ENCODE measurements at regions not wholly inside any gene's neighbourhood (a gene's known extent, or its start where the extent isn't known, plus 50 kb on each side); places are given as distances from the start of the nearest gene placed in this dataset.
A peak's percentile ranks its signal among the peaks of the same experiment; 100 is the strongest.

- Histone ChIP-seq H3K36me3 (no peaks in the 10 kb centered on the region), H3K9me3 (no peaks in the 10 kb centered on the region), H3K4me1 (no peaks in the 10 kb centered on the region), H3K27ac (no peak overlapping the region), H3K27me3 (no peaks in the 10 kb centered on the region), H3K4me3 (no peak overlapping the region)
- no peak for DNase-seq (ENCODE audit: low spot score in 2 of 2)
- WGBS, 2 donors, result 26 to 35% methylated on average over 7 of the region's 7 CpGs
- TF ChIP-seq POLR2A (IDR thresholded peaks at IDR 0.05) (no peak), CTCF (IDR thresholded peaks at IDR 0.05) (no peak), EP300 (IDR thresholded peaks at IDR 0.05) (no peak)
Measured at GRCh38 chr4:10917566-10917965, 233.0 kb upstream of the CLNK start.

DNA sequence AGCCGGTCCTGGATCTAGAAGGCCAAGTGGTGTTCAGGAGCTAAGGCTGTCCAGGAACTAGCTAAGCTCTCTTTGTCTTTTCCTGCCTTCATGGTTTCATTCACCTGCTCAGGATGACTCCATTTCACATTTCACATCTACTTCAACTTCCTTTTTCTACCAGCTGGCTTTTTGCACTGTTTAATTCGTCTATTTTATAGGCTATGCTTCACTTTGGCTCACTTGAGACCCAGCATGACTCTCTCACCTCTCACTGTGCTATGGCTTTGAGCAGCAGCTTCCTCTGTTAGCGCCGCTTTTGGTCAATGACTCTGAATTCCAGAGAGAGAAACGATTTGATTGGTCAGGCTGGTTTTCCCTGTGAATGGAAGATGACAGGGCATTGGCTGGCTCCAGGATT, 213.5 kb upstream of the CLNK start:
- TF ChIP-seq CTCF (IDR thresholded peaks at IDR 0.05) (no peak), POLR2A (IDR thresholded peaks at IDR 0.05) (no peak), EP300 (IDR thresholded peaks at IDR 0.05) (no peak)
- H3K27ac ChIP-seq, result no peak overlapping the region
- WGBS, 2 donors, result 93 to 95% methylated on average over 5 of the region's 5 CpGs
- no peaks in the 10 kb centered on the region for H3K4me1 ChIP-seq
- no peaks in the 10 kb centered on the region for H3K9me3 ChIP-seq
- no peak for DNase-seq (ENCODE audit: low spot score in 2 of 2)
- no peaks in the 10 kb centered on the region for H3K36me3 ChIP-seq
- no peak overlapping the region for H3K4me3 ChIP-seq
- H3K27me3 ChIP-seq, result no peaks in the 10 kb centered on the region

- no peaks in the 10 kb centered on the region for H3K36me3 ChIP-seq
- TF ChIP-seq EP300 (IDR thresholded peaks at IDR 0.05) (no peak), CTCF (IDR thresholded peaks at IDR 0.05) (no peak), POLR2A (IDR thresholded peaks at IDR 0.05) (no peak)
- H3K9me3 ChIP-seq, result no peaks in the 10 kb centered on the region
- H3K4me3 ChIP-seq, result no peak overlapping the region
- no peak overlapping the region for H3K27ac ChIP-seq
- H3K27me3 ChIP-seq, result no peaks in the 10 kb centered on the region
- no peaks in the 10 kb centered on the region for H3K4me1 ChIP-seq
- 56 to 67% methylated on average over 5 of the region's 5 CpGs for whole genome bisulfite sequencing, 2 donors
- no peak for DNase-seq (ENCODE audit: low spot score in 2 of 2)
Measured at GRCh38 chr4:10897076-10897475, 212.5 kb upstream of the CLNK start.

DNA sequence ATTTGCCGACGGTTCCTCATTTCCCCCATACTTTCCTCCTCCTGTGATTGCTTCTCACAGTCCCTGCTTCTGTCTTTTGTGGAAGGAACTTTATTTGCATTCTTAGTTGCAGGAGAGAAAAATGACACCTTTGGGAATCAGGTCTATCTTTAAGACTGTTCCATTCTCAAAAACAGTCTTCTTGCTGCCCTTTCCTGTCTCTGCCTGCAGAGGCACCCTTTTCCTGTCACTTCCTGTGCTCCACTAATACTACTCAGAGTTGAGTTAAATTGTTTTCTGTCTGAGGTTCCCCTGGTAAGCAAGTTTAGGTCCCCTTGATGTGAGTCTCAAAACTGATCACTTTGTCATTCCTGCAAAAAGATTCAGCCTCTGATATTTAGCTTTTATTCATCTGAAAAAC, 208.8 kb upstream of the CLNK start:
- 78 to 81% methylated on average over 2 of the region's 2 CpGs for WGBS, 2 donors
- DNase-seq (ENCODE audit: low spot score in 2 of 2), result no peak
- Histone ChIP-seq H3K27ac (no peak overlapping the region), H3K9me3 (no peaks in the 10 kb centered on the region), H3K4me3 (no peak overlapping the region), H3K36me3 (no peaks in the 10 kb centered on the region), H3K4me1 (no peaks in the 10 kb centered on the region), H3K27me3 (no peaks in the 10 kb centered on the region)
- TF ChIP-seq EP300 (IDR thresholded peaks at IDR 0.05) (no peak), CTCF (IDR thresholded peaks at IDR 0.05) (peak in 1 of 5 experiments; percentile 36), POLR2A (IDR thresholded peaks at IDR 0.05) (no peak)

GRCh38 chr4:10891866-10892265, 207.3 kb upstream of the CLNK start:
- no peak for DNase-seq (ENCODE audit: low spot score in 2 of 2)
- Histone ChIP-seq H3K9me3 (no peaks in the 10 kb centered on the region), H3K27ac (no peak overlapping the region), H3K27me3 (no peaks in the 10 kb centered on the region), H3K4me3 (no peak overlapping the region), H3K36me3 (no peaks in the 10 kb centered on the region), H3K4me1 (no peaks in the 10 kb centered on the region)
- no peak for TF ChIP-seq CTCF (IDR thresholded peaks at IDR 0.05)
- TF ChIP-seq EP300 (IDR thresholded peaks at IDR 0.05), result no peak
- no peak for TF ChIP-seq POLR2A (IDR thresholded peaks at IDR 0.05)
- 30 to 32% methylated on average over 2 of the region's 2 CpGs for WGBS, 2 donors

Measured in tibial nerve (tissue), 4 donors.